Astrocyte of the cerebellum (primary cell): ENCODE measurements at regions not wholly inside any gene's neighbourhood (a gene's known extent, or its start where the extent isn't known, plus 50 kb on each side); places are given as distances from the start of the nearest gene placed in this dataset.

ENCODE experiments used
- DNase-seq: peaks from one replicate; pipeline ENCODE4 v3.0.0-alpha.2; 2011; ENCODE audit warnings: low read depth
- H3K4me3 ChIP-seq: 2 replicates; pipeline ENCODE4 v1.5.1; 2011; ENCODE audit warnings: mild to moderate bottlenecking, low read depth, low read length, moderate library complexity
- CTCF ChIP-seq: IDR thresholded peaks from 2 replicates; pipeline ENCODE4 v1.5.1; 2012; ENCODE audit warnings: low read length, low read depth, moderate library complexity, mild to moderate bottlenecking; ENCODE audit errors: missing control alignments
- in situ Hi-C: cut with HindIII; loops from 2 replicates; pipeline ENCODE4 v1.10.0; 2017; ENCODE audit warnings: low sequenced_read_pairs

DNA sequence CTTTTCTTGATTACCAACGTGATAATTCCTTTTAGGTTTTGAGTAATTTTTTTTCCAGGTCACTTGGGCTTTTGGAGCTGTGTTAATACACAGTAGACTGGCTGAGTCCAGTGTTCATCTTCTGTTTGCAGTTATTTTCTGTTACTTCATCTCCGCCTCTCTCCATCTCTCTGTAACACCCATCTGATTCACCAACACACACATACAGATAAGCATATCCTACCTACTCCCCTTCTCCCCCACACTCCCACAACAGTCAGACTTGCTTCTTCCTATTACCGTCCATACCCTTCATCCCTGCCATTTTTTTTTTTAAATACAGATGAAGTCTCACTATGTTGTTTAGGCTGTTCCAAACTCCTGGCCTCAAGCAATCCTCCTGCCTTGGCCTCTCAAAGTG lies 72.7 kb upstream of the MANSC4 start:
- TF ChIP-seq CTCF, result no peak
- no peak for DNase-seq
- in situ Hi-C loops, result no loop called here
- no peak overlapping the region for H3K4me3 ChIP-seq
